CD4-positive, alpha-beta T cell treated with Interleukin-17A for 1 hour (primary cell): ENCODE measurements at regions not wholly inside any gene's neighbourhood (a gene's known extent, or its start where the extent isn't known, plus 50 kb on each side); places are given as distances from the start of the nearest gene placed in this dataset.

ENCODE experiments used
- DNase-seq: peaks from one replicate; pipeline ENCODE4 v3.0.0-alpha.2; 2020

DNA sequence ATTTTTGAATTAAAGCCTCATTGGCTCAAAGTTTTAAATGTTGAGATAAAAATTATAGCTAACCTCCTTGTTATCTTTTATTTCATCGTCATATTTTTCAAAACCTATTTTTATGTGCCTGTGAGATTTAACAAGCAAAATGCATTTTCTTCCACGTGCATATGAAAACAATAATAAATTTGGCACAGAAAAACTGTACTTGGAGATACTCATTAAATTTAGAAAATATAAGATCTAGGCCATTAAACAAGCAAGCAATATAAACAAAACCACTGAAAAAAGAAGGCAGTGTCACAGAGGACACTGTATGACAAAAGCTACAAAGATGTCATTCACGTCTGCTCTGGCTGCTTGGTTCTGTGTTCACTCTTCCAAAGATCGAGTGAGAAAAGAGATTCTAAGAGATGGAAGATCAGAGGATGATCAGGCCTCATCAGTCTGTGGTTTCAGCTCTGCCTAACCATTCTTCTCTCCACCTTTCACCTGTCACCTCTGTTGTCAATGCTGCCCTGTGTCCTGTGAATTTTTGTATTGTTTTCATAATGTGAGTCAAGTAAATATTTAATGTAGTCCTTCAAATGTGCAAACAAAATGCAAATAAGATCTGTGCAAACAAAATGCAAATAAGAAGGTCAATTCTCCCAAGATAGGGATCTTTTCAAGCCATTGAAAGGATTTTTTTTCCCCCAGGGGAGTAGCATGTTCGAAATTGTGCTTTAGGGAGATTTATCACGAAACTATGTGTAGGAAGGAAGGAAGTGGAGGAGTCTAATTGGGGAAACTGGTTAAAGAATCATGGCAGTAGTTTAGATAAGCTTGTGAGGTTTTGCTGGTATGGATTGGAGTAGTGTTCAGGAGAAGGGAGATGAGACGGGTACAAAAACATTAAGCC lies 138.7 kb upstream of the RBMS1 start:
- no peak for DNase-seq

DNA sequence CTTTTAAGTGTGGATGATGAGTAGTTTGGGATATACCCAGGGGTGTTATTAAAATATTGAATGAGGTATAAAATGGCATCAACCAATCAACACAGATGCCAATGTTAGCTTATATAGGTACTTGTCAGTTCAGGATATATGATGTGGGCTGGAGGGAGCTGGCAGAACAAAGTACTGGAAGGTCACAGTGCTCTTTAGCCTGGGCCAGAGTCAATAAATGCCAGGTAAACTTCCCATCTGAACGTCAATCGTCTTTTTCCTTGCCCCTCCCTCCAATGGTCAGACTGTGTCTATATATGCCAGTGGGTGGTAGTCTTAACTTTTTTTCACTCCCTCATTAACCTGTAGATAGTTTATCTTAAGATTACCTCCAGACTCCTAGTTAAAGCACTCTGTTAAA lies 140.8 kb upstream of the RBMS1 start:
- no peak for DNase-seq

- DNase-seq = no peak
Measured at GRCh38 chr2:160635488-160635887, 141.9 kb upstream of the RBMS1 start.

- DNase-seq = no peak
Measured at GRCh38 chr2:160639472-160639871, 145.9 kb upstream of the RBMS1 start.

- no peak for DNase-seq
Measured at GRCh38 chr2:160646684-160647444, 153.3 kb upstream of the RBMS1 start.

DNA sequence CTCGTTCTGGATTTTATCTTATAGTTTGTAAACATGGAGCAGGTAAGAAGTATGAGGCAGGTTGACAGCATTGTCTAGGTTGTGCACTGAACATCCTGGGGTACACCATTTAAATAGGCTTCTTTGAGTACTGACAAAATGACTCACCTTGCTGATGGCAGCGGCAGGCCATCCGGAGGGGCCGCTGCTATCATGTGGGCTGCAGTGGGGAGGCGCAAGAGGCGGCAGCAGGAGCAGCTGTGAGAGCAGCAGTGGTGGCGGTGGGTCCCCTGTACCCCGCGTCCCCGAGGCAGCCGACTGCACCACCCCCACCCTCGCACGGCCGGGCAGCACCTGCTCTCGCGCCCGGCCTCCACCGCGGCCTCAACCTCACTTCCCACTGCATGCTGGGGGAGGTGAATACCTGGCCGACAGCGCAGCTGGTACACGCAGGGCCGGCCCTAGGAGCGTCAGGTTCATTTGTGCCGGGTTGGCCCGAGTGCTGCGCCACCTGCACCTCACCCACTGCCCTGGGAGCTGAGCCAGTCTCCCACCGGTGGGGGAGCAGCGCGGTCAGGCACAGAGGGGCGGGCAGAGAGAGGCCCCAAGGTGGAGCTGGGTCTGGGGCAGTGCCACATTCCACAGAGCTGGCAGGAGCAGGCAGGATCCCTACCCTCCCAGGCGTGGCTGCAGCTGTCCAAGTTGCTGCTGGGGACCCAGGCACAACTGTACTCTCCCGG lies 154.5 kb upstream of the RBMS1 start:
- no peak for DNase-seq

GRCh38 chr2:160649698-160650097 lies 156.1 kb upstream of the RBMS1 start:
- no peak for DNase-seq

- peak; percentile 12 for DNase-seq
Measured at GRCh38 chr2:160650196-160651118, 156.8 kb upstream of the RBMS1 start.

- no peak for DNase-seq
Measured at GRCh38 chr2:160651416-160652200, 158.0 kb upstream of the RBMS1 start.

DNA sequence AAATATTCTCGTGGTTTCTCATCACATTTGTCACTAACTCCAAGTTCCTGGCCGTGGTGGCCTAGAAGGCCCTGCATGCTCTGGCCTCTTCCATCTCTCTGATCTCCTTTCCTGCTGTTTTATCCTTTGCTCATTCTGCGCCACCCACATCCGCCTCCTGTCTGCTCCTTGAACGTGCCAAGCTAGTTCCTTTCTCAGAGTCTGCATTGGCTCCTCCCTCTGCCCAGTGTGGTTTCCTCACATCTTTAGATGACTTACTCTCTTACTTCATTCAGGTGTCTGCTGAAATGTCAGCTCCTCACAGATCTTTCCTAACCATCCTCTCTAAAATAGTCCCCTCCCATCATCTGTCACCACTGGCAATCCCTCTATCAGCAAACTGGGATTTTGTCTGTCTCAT lies 158.6 kb upstream of the RBMS1 start:
- DNase-seq = peak; percentile 64

GRCh38 chr2:160657196-160657595 lies 163.6 kb upstream of the RBMS1 start:
- no peak for DNase-seq

GRCh38 chr2:160658851-160659250 lies 165.2 kb upstream of the RBMS1 start:
- no peak for DNase-seq

DNA sequence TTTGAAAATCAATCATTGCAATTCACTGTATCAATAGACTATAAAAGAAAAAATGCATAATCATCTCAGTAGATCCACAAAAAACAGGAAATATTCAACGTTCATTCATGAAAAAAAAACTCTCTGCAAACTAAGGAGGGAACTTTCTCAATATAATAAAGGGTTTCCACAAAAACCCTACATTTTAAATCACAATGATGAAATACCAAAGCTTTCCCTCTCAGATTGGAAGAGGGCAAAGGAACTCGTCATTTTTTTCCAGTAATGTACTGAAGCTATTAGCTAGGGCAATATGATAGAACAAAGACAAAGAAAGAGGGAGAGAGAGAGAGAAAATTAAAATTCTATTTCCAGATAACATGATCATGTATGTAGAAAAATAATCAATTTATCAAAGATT lies 167.1 kb upstream of the RBMS1 start:
- DNase-seq = no peak

DNA sequence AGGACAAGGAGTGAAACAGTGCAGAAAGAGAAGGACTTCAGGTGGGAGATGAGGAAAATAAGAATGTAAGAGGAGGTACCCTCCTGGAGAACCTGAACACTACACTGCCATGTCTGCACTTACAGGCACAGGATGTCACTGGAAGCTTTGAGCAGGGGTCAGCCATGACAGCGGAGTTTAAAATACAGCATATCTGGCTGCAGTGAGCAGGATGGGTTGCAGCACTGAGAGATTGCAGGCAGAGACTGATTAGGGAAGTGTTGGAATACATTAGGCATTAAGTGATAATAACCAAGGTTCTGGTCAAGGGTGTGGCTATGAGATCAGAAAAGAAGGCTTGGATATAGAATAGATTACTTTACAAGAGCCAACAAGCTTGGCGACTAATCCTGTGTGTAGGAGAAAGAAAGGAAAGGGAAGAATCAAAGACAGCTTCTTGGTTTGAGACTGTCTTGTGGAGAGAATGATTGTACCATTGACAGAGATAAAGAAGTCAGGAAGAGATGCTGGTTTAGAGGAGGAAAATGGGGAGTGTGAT lies 171.1 kb upstream of the RBMS1 start:
- DNase-seq = no peak

DNA sequence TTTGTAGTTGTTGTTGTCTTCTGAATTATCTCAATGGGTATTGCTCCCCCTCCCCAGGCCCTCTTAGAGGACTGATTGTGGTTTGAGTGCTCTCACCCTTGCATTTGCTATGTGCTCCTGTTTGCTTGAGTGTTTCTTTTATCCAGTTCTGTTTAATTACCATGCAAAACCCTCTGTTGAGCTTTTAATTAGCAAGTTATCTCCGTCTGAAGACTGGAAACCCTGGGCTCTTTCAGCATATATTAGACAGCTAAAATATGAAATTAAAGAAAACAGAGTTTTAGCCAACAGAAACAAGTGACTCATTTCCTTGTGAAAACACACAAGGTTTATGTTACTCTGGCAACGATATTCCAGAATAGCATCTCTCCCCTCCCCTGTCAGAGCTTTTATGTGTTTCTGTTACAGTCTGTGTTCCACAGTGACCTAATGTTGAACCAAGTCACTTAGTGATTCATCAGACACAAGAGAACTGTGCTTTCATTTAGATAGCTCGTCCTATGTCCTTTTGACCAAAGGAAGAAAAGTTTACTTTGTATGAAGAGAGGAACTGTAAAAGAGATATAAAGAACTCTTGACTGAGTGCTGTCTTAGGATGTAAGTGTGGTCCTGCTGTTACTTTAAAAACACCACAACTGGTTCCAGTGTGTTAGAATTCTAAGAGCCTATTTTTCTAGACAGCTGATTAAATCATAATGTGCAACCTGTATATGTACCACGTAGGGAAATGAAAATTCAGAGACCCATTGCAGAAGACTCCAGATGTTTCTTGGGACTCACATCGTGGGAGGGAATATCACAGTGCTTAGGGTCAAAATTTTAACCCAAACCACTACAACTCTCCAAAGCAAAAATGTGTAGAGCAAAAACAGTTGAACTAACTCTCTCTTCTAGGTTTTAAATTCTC lies 172.8 kb upstream of the RBMS1 start:
- peak; percentile 30 for DNase-seq

GRCh38 chr2:160667811-160668210 lies 174.2 kb upstream of the RBMS1 start:
- DNase-seq = no peak

- no peak for DNase-seq
Measured at GRCh38 chr2:160670618-160671017, 177.0 kb upstream of the RBMS1 start.

- DNase-seq = no peak
Measured at GRCh38 chr2:160672211-160672610, 178.6 kb upstream of the RBMS1 start.

GRCh38 chr2:160674146-160674750 lies 180.6 kb upstream of the RBMS1 start:
- no peak for DNase-seq

DNA sequence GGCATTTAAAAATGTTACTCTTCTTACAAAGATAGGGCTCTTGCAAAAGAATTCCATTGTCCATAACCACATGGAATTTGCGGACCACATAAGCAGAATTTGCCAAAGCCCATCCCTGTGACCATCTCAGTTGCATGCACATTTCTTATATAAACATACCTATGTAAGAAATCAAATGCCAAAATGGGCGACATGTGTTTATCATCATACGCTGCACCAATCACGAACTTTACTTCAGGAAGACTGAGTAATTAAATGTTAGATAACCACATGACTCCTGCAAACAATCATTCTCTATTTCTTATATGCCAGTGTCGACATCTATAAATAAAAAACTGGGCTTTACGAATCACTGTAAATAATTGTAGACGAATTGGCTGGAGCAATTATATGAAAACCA lies 186.1 kb upstream of the RBMS1 start:
- DNase-seq = no peak
